ENCODE measurements at regions not wholly inside any gene's neighbourhood (a gene's known extent, or its start where the extent isn't known, plus 50 kb on each side); places are given as distances from the start of the nearest gene placed in this dataset.
"Not testable (repeated sequence)": the region's sequence is repeated elsewhere in the genome, so short reads cannot be mapped to it uniquely, and the experiment has no call there.

GRCh38 chrX:10965174-10965798 lies 145.8 kb upstream of the HCCS start:
- DNase-seq (ENCODE audit: low spot score), result no peak

GRCh38 chrX:10966057-10966456 lies 145.1 kb upstream of the HCCS start:
- DNase-seq (ENCODE audit: low spot score), result no peak

DNA sequence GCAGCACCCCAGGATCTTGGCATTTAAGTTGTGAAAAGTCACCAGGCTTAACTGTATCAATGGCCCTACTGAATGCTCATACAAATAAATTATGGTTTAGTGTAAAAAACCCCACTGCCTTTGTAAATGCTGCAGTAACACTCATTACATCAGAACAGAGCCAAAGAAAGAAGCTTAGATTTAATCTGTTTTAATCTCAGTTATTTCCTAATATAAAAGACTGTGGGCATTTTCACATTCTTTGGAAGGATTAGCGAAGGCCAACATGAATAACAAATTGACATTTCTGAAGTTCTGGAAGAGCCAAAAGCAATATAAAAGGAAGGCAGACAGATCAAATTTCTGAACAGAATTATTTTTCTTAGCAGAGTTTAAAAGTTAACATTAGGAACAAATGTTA lies 140.0 kb upstream of the HCCS start:
- DNase-seq (ENCODE audit: low spot score), result no peak

DNA sequence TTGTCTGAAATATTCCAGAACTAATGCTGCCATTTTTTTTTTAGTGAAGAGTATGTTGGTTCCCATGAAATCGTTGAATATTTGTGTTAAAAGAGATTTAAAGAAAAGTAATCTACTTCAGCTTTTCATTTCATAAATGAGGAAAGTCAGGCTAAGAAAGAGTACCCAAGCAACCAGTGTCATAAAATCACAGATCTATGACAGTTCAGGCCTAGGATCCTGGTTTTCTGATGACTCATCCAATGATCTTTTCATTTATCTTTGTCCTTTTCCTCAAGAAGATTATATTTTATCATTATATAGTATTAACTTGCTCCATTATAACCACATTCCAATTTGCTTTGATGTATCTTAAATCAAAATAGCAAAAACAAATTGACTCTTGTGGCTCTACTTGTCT lies 139.4 kb upstream of the HCCS start:
- no peak for DNase-seq (ENCODE audit: low spot score)

GRCh38 chrX:10972706-10973105 lies 138.4 kb upstream of the HCCS start:
- no peak for DNase-seq (ENCODE audit: low spot score)

DNA sequence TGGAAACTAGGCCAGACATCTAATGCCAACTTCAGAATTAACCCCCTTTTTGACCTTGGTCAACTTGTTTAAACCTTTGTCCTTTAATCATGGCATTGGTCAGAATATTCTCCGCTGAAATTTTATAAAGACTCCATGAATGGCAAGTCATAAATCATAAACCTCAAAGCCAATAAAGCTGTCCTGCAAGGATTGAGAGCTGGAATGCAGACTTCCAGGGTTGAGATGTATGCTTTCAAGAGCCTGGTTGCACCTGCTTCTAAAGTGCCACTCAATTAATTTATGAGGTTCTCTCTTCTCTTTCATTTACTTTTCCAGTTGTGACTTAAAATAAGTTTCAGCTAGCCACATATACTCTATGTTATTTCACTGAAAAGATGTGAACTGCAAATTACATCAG lies 136.2 kb upstream of the HCCS start:
- no peak for DNase-seq (ENCODE audit: low spot score)

DNA sequence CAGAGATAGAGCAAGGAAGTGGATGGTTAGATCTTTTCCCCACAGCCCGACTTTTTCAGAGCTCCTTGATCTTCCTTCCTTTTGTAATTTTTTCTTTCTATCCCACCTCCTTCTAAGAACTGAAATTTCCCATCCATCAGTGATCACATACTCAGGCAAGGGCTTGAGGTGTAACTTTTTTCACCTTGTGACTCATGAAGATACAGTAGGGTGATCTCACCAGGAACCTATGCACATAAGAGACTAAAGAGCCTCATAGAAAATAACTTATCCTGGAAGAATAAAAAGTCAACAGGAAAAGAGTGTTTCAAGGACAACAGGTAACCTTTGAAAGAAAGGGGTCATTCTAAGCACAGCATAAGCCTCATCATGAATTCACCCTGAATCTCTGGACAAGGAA lies 131.2 kb upstream of the HCCS start:
- DNase-seq (ENCODE audit: low spot score), result no peak

DNA sequence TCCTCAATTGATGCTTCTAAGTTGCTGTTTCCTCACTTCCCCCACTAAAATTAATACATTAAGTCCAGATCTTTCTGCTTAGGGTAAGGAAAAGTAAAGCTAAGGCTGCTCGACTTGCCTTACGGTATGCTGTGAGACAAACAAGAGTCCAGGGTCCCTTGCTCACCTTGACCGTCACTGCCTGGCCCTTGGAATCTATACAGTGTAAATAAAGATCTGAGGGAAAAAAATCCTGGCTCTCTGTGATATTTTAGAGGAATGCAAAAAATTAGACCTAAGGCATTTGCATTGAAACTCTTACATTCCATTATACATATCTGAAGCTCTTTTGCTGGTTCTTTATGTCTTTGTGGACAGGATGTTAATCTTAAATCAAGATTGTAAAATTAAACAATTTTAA lies 129.6 kb upstream of the HCCS start:
- no peak for DNase-seq (ENCODE audit: low spot score)

- no peak for DNase-seq (ENCODE audit: low spot score)
Measured at GRCh38 chrX:10983526-10983925, 127.6 kb upstream of the HCCS start.

DNA sequence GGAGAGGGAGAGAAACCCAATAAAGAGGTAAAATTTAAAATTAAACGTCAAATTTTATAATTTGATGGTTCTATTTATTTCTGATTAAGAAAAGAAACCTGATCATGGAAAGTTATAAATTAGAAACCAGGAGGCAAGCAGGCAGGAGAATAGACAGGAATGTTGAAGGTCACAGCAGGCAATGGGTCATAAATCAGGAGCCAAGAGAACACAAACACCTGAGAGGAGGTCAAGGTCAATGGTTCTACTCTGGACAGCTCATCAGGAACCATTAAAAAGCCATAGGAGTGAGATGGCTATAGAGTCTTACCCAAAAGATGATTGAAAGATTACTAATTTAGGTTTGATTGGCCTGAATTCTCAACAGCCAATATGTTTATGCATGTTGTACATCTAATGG lies 126.9 kb upstream of the HCCS start:
- DNase-seq (ENCODE audit: low spot score), result no peak

GRCh38 chrX:10986616-10987015 lies 124.5 kb upstream of the HCCS start:
- no peak for DNase-seq (ENCODE audit: low spot score)

- no peak for DNase-seq (ENCODE audit: low spot score)
Measured at GRCh38 chrX:10988653-10989052, 122.5 kb upstream of the HCCS start.

DNA sequence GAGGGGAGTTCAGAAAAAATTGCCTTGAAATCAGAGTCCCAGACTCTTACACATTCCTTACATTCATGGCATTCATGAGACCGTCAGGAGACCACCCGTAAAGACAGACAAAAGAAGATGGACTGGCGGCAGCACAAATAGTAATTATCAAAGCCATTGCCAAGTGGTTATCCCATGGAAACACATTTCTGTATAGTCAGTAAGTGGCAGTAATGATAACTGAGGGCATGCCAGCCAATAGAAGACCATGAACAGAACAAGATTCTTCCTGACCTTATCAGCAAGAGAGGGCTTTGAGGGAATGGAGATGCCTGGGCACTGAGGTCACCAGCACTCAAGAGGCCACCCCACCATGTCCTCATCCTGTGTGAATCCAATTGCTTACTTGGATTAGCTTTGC lies 121.7 kb upstream of the HCCS start:
- no peak for DNase-seq (ENCODE audit: low spot score)

DNA sequence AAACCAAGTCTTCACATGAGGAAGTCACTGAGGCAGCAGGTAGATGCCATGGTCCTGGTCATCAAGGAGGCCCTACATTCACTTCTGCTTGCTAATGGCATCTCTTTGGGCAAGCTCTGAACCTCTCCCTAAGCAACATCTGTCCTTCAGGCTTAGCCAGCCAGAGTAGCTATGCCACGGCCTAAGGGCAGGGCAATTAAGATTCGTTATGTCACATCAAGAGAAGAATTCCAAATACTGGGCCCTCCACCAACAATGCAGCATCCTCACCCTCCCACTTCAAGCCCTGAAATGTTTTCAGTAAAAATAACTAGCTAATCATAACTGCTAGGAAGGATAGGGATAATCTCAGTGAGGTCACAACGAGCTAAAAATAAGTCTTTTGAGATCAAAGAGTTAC lies 120.7 kb upstream of the HCCS start:
- no peak for DNase-seq (ENCODE audit: low spot score)

DNA sequence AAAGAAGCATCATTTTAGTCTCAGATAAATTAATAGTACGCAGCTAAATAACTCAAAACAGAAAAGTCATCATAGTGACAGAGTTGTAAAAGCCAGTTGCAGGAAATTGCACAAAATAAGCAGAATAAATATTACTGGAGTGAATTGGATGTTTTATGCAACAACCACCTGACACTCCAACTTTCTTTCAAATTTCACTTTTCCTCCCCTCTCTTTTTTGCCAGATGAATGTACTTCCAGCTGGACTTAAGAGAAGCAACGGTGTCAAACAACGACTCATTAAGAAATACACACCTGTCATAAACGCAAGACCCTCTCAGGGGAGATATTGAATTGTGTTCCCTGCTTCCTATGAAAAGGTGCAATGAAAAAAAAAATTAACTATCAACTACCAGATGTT lies 120.2 kb upstream of the HCCS start:
- no peak for DNase-seq (ENCODE audit: low spot score)

GRCh38 chrX:10992110-10992509 lies 119.0 kb upstream of the HCCS start:
- no peak for DNase-seq (ENCODE audit: low spot score)

DNA sequence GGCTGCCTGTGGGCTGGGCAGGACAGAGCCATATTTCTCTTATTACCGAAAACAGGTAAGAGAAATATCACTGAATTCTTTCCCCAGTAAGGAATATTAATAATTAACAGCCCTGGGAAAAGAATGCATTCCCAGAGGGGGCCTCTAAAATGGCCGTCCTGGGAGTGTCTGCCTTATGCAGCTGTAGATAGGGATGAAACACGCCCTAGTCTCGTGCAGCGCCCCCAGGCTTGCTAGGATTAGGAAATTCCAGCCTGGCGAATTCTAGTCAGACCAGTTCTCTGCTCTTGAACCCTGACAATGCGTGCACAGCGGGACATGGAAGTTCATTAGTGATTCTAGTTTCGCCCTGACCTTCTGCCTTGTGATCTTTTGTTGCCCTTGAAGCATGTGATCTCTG lies 104.1 kb upstream of the HCCS start:
- not testable (repeated sequence) for DNase-seq (ENCODE audit: low spot score)

DNA sequence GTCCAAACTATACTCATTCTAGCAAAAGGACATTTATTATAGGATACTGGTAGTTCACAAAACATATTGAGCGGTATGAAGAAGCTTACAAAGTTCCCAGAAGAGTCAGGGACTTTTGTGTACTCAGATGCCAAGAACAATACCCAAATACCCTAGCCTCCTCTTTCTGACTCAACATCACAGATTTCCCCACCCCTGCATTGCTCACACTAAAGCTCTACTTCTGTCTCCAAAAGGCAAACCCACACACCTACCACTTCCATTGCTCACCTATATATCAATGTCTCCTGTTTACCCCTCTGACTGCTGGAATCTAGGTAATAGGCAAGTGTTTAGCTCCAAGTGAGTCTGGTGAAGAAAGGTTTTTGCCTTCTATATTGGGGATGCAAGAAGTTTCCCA lies 100.7 kb upstream of the HCCS start:
- DNase-seq (ENCODE audit: low spot score), result no peak

DNA sequence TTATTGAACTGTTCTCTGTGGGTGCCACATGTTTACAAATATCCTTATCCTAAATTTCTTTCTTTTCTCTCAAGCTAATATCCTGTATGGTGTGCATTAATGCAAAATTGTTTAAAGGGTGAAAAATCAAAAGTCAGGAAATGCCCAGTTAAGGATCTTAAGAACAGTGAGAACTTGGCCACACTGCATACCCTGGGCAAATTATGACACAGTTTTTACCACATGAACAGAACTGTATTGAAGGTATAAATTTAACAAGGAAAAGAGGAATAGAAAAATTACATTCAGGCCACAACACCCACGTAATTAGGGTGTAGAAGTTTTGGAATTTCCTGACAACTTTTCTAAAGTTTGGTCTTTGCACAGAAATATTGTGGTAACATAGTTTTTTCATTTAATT lies 94.4 kb upstream of the HCCS start:
- DNase-seq (ENCODE audit: low spot score), result no peak

DNA sequence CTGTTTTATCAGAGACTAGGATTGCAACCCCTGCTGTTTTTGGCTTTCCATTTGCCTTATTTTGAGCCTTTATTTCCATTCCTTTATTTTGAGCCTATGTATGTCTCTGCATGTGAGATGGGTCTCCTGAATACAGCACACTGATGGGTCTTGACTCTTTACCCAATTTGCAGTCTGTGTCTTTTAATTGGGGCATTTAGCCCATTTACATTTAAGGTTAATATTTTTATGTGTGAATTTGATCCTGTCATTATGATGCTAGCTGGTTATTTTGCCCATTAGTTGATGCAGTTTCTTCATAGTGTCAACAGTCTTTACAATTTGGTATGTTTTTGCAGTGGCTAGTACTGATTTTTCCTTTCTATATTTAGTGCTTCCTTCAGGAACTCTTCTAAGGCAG lies 88.5 kb upstream of the HCCS start:
- not testable (repeated sequence) for DNase-seq (ENCODE audit: low spot score)

GRCh38 chrX:11039926-11040325 lies 71.2 kb upstream of the HCCS start:
- DNase-seq (ENCODE audit: low spot score), result no peak

- no peak for DNase-seq (ENCODE audit: low spot score)
Measured at GRCh38 chrX:11040405-11040804, 70.7 kb upstream of the HCCS start.

- no peak for DNase-seq (ENCODE audit: low spot score)
Measured at GRCh38 chrX:11040996-11041395, 70.1 kb upstream of the HCCS start.

- no peak for DNase-seq (ENCODE audit: low spot score)
Measured at GRCh38 chrX:11050013-11050412, 61.1 kb upstream of the HCCS start.

GRCh38 chrX:11053351-11053750 lies 57.8 kb upstream of the HCCS start:
- DNase-seq (ENCODE audit: low spot score), result no peak
